Kasumi-1 (cell line): ENCODE measurements at regions not wholly inside any gene's neighbourhood (a gene's known extent, or its start where the extent isn't known, plus 50 kb on each side); places are given as distances from the start of the nearest gene placed in this dataset.

ENCODE experiments used
- DNase-seq, 2 experiments: peaks; one replicate each; lab custom pipeline; 2025; lab: John Stamatoyannopoulos, UW

DNA sequence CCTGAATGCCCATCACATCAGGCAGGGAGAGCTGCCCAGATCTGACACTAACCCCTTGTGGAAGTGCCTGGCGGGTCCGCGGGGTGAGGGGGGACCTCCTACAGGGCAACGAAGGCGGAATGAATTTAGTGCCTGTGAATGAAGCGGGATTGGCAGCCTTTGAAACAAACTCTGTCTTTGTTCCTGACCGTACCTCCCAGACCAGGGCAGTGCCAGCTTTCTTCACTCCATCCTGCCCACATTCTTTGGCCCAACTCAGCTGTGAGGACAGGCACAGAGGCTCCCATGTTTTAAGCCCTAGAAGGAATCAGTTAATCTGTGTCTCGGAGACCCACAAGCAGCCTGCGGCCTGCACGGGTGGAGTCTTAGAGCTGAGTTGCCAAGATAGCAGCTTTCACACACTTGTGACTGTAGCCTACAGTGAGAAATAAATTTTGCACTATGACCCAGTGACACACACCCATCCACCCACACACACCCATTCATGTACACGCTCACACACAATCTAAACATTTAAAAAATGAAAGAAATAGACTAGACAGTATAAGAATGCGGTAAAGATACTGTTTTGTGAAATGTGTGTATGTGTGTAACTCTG is 60.1 kb upstream of the USP24 start:
- no peak for DNase-seq

DNA sequence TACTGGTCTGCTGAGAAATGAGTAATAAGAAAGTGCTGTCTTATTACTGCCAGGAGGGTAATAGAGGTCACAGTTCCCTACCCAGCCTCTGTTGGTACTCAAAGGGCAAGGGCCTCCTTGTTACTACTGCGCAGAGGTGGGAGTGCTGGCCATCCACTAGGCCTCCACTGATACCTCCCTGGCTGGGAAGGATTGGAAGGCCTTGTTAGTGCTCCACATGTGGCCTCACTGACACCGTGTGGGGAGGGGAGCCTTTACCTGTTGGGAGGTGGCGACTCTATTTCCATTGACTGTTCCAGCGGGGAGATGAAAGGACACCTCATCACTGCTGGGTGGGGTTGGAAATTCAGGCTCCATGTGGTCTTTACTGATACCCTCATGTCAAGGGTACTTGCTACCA is 57.8 kb upstream of the USP24 start:
- DNase-seq: no peak
